K562 (cell line): ENCODE measurements at regions not wholly inside any gene's neighbourhood (a gene's known extent, or its start where the extent isn't known, plus 50 kb on each side); places are given as distances from the start of the nearest gene placed in this dataset.

ENCODE experiments used
- ETV1 ChIP-seq: fragments of 450-650 bp; conservative IDR thresholded peaks from 2 replicates; pipeline ENCODE4 v1.6.1; 2016; ENCODE audit warnings: missing genetic modification characterization, control low read depth, low read depth, missing compliant biosample characterization
- GABPB1 ChIP-seq: sonication (generic); formaldehyde crosslinking; IDR thresholded peaks from 2 replicates; pipeline ENCODE4 v1.8.0; 2022; ENCODE audit warnings: mild to moderate bottlenecking, missing genetic modification reagents
- L3MBTL2 ChIP-seq: fragments of 450-650 bp; IDR thresholded peaks from 2 replicates; pipeline ENCODE4 v1.6.1; 2016; ENCODE audit warnings: mild to moderate bottlenecking, moderate library complexity
- NUFIP1 ChIP-seq: fragments of 450-650 bp; IDR thresholded peaks from 2 replicates; pipeline ENCODE4 v1.6.1; 2018; ENCODE audit not compliant: partially characterized antibody
- PHF20 ChIP-seq: fragments of 450-650 bp; IDR thresholded peaks from 2 replicates; pipeline ENCODE4 v1.6.1; 2018; ENCODE audit not compliant: partially characterized antibody
- RCOR1 ChIP-seq, 2 experiments: IDR thresholded peaks; 2 replicates each; pipeline ENCODE4 v1.6.1; 2012; ENCODE audit warnings: low read depth in 2 of 2, low read length in 2 of 2, borderline replicate concordance in 1 of 2, improper control_type of control experiment in 1 of 2
- SMAD4 ChIP-seq: fragments of 250-450 bp; sonication (Bioruptor Pico); conservative IDR thresholded peaks from 2 replicates; pipeline ENCODE4 v1.8.0; 2021; ENCODE audit warnings: inconsistent platforms, mild to moderate bottlenecking, moderate library complexity
- ZBTB17 ChIP-seq: fragments of 450-650 bp; formaldehyde crosslinking; IDR thresholded peaks from 2 replicates; pipeline ENCODE4 v1.4.0; 2020; ENCODE audit warnings: mild to moderate bottlenecking
- TF ChIP-seq, protein P1 (sequence below), 2 experiments: fragments of 450-650 bp in 1 of 2; sonication (generic) in 1 of 2; formaldehyde crosslinking in 1 of 2; IDR thresholded peaks; 2 replicates each; pipeline versions ENCODE4 v1.7.1 to v1.9.0; 2016 to 2022; ENCODE audit warnings: inconsistent platforms in 1 of 2, mild to moderate bottlenecking in 1 of 2, missing genetic modification reagents in 1 of 2
- TF ChIP-seq, protein P2 (sequence below): sonication (generic); formaldehyde crosslinking; IDR thresholded peaks from 2 replicates; pipeline ENCODE4 v1.8.1; 2022; ENCODE audit warnings: missing genetic modification reagents

DNA sequence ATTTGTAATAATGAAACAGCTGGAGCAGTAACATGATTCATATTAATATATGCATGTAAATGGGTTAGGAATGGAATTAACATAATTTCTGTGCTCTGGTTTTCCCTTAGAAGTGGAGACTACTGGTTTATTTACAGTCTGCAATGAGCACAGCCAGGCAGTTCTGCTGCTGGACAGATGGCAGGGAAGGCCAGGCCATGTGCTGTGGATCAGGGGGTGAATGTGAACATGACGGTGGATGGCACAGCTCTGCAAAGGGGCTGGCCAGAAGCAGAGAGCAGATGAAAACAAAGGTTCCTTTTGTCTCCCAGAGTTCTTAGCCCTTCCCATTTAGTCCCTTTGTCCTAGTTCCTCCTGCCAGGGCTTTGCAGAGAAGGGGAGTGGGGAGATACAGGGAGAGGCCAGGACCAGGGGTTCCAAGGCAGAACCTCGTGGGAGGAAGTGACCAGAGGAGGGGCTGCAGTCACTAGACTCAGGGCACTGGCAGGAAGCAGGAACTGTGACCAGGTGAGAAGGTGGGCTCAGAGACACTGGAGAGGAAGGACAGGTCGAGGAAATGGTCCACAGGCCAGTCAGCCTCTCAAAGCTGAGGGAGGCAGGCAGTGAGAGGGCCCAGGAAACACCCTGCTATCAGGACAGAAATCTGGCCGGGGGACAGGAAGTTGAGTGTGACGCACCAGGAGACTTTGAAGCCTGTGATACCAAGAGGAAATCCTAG lies 112.9 kb upstream of the ATP8B1 start (continued):
- TF ChIP-seq, protein P1, sequence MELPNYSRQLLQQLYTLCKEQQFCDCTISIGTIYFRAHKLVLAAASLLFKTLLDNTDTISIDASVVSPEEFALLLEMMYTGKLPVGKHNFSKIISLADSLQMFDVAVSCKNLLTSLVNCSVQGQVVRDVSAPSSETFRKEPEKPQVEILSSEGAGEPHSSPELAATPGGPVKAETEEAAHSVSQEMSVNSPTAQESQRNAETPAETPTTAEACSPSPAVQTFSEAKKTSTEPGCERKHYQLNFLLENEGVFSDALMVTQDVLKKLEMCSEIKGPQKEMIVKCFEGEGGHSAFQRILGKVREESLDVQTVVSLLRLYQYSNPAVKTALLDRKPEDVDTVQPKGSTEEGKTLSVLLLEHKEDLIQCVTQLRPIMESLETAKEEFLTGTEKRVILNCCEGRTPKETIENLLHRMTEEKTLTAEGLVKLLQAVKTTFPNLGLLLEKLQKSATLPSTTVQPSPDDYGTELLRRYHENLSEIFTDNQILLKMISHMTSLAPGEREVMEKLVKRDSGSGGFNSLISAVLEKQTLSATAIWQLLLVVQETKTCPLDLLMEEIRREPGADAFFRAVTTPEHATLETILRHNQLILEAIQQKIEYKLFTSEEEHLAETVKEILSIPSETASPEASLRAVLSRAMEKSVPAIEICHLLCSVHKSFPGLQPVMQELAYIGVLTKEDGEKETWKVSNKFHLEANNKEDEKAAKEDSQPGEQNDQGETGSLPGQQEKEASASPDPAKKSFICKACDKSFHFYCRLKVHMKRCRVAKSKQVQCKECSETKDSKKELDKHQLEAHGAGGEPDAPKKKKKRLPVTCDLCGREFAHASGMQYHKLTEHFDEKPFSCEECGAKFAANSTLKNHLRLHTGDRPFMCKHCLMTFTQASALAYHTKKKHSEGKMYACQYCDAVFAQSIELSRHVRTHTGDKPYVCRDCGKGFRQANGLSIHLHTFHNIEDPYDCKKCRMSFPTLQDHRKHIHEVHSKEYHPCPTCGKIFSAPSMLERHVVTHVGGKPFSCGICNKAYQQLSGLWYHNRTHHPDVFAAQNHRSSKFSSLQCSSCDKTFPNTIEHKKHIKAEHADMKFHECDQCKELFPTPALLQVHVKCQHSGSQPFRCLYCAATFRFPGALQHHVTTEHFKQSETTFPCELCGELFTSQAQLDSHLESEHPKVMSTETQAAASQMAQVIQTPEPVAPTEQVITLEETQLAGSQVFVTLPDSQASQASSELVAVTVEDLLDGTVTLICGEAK (IDR thresholded peaks at IDR 0.05), result peak; percentile 54
- TF ChIP-seq, protein P1 (CRISPR knock-in tag; IDR thresholded peaks at IDR 0.05), result no peak
- TF ChIP-seq ZBTB17 (CRISPR knock-in tag), result no peak
- peak; percentile 34; the same call in 1 of the 2 replicates for TF ChIP-seq L3MBTL2
- TF ChIP-seq PHF20, result no peak
- peak; percentile 42; the same call in 1 of the 2 replicates for TF ChIP-seq GABPB1 (CRISPR knock-in tag)
- TF ChIP-seq NUFIP1, result no peak
- TF ChIP-seq, protein P2, sequence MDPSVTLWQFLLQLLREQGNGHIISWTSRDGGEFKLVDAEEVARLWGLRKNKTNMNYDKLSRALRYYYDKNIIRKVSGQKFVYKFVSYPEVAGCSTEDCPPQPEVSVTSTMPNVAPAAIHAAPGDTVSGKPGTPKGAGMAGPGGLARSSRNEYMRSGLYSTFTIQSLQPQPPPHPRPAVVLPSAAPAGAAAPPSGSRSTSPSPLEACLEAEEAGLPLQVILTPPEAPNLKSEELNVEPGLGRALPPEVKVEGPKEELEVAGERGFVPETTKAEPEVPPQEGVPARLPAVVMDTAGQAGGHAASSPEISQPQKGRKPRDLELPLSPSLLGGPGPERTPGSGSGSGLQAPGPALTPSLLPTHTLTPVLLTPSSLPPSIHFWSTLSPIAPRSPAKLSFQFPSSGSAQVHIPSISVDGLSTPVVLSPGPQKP (CRISPR knock-in tag), result no peak
- peak; percentile 58; the same call in 1 of the 2 replicates for TF ChIP-seq ETV1 (tag)
- TF ChIP-seq SMAD4 (CRISPR knock-in tag), result no peak
- 0 out of 4 replicates have a peak, but pooled peaks of 1 of the 2 experiments have one; percentile 14 for TF ChIP-seq RCOR1 (IDR thresholded peaks at IDR 0.05; ENCODE audit: borderline replicate concordance in 1 of 2, low read depth in 2 of 2, low read length in 2 of 2)
